ENCODE measurements at regions not wholly inside any gene's neighbourhood (a gene's known extent, or its start where the extent isn't known, plus 50 kb on each side); places are given as distances from the start of the nearest gene placed in this dataset.

- TF ChIP-seq POLR2A (IDR thresholded peaks at IDR 0.05), result no peak
- TF ChIP-seq, protein P1, sequence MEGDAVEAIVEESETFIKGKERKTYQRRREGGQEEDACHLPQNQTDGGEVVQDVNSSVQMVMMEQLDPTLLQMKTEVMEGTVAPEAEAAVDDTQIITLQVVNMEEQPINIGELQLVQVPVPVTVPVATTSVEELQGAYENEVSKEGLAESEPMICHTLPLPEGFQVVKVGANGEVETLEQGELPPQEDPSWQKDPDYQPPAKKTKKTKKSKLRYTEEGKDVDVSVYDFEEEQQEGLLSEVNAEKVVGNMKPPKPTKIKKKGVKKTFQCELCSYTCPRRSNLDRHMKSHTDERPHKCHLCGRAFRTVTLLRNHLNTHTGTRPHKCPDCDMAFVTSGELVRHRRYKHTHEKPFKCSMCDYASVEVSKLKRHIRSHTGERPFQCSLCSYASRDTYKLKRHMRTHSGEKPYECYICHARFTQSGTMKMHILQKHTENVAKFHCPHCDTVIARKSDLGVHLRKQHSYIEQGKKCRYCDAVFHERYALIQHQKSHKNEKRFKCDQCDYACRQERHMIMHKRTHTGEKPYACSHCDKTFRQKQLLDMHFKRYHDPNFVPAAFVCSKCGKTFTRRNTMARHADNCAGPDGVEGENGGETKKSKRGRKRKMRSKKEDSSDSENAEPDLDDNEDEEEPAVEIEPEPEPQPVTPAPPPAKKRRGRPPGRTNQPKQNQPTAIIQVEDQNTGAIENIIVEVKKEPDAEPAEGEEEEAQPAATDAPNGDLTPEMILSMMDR (IDR thresholded peaks at IDR 0.05), result no peak
Observed at GRCh38 chr13:68007576-68007975, 777.4 kb upstream of the PCDH9 start.

All from heart left ventricle (tissue), 13 donors.